IPS DF 19.7 (cell line): ENCODE measurements at regions not wholly inside any gene's neighbourhood (a gene's known extent, or its start where the extent isn't known, plus 50 kb on each side); places are given as distances from the start of the nearest gene placed in this dataset.

Experiments
- DNase-seq: peaks from one replicate; pipeline ENCODE4 v3.0.0-alpha.2; 2013; ENCODE audit warnings: low read depth, low spot score

DNA sequence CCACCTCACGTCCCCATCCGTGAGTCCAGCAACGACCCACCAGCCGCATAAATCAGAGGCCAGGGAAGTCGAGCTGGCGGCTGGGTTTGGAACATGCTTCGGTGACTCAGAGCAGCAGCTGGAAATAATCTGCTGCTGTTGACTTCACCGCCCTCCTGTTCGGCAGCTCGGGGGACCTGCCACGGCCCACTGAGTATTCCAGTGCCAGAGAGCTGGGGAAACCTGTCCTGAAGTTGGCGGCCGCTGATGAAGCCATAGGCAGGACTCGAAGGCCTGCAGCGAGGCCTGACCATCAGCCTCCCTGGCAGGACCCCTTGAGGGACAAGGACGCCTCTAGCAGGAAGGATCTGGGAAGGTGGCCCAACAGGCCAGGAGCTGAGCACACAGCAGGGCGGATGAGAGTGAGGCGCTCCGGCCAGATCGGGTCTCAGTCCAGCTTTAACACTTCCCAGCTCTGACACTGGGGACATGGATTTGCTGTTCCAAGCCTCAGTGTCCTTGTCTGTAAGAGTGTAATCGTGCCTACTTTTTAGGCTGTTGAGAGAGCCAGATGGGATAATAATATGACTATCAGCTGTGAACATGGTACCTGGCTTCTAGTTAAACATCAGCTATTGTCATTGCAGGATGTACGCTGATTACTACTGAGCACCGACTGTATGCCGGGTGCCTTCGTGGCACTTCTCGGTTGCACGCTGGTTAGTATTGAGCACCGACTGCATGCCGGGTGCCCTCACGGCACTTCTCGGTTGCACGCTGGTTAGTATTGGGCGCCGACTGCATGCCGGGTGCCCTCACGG, 50.4 kb upstream of the CIBAR2 start:
- DNase-seq = no peak

DNA sequence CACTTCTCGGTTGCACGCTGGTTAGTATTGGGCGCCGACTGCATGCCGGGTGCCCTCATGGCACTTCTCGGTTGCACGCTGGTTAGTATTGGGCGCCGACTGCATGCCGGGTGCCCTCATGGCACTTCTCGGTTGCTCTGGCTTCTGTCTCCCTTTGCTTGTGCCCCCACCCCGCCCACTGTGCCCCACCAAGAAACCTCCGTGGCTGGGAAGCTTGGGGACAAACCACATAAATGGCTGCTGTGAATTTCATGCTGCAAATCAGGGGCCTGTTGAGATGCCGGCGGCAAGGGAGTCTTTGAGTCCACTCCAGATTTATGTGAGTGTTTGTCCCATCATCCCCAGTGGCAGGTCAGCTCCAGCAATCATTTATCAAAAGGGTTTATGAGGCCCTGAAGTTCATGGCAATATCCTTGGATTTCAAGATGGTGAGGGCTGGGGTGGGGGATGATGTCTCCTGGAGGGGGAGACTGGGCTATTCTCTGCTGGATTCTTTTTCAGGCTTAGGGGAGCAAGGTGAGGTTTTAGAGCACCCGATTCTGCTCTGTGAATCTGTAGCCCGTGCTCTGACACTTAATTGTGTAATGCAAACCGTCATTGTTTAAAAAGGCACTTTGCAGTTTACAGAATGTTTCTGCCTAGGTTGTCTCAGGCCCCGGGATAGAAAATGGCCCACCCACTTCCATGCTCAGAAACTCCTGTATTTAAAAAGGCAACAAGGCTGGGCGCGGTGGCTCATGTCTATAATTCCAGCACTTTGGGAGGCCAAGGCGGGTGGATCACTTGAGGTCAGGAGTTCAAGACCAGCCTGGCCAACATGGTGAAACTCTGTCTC, 51.2 kb upstream of the CIBAR2 start:
- no peak for DNase-seq

DNA sequence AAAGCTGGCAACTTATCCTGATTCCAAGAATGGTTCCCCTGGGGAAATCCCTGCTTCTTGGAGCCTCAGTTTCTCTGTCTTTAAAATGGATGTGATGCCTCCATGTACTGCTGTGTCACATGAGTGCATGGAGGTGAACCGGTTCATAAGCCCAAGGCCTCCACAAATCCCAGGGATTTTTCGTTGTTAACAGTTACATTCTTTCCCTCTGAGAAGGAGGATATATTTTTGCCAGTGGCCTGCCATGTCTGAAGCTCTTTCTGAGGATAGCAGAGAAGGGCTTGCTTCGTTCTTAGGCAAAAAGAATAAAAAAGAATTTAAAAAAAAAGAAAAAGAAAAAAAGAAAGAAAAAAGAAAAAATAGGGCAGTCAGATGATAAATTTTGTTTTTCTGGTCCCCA, 52.2 kb upstream of the CIBAR2 start:
- no peak for DNase-seq

DNA sequence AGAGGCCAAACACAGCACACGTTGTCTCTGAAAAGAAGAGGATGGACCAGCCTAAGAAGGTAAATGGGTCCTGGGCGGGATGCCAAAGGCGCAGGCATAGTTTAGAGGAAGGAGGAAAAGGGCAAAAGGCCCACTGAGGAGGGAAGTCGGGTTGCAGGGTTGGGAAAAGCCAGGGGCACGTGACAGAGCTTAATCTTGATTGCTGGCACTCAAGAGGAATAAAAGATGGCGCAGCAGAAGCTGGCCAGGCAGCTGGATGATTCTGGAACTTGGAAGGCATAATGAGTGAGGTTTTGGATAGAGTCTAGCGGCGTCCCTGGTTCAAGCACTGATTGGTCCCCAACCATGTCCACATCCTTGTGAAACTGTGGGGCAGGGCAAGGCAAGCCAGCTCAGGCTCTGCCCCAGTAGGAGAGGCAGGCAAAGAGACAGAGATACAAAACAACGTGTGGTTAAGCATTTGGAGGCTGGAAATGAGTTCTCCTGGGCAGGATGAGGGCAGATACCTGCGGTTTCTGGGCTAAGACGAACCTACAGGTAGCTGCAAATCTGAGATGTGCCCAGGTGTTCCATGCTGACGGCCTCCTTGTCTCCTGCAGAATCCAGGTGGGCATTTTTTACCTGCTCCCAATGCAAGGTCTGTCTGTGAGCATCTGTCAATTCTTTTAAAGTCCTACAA, 52.7 kb upstream of the CIBAR2 start:
- no peak for DNase-seq

DNA sequence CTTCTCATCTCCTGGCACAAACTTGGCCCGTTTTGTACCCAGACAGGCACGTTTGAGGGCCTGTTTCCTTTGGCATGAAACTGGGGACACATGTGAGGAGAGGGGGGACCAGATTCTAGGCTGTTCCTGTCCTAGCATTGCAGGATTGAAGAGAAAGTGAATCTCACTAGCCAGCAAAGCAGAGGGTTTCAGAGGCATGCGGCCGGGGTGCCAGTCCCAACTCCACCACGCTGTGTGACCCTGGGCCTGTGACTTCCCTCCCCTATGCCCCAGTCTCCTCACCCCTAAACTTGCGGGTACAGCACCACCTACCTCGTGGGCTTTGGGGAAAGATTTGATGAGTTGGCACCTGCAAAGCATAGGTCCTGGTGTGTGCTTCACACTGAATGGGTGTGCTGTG, 53.5 kb upstream of the CIBAR2 start:
- DNase-seq = no peak

DNA sequence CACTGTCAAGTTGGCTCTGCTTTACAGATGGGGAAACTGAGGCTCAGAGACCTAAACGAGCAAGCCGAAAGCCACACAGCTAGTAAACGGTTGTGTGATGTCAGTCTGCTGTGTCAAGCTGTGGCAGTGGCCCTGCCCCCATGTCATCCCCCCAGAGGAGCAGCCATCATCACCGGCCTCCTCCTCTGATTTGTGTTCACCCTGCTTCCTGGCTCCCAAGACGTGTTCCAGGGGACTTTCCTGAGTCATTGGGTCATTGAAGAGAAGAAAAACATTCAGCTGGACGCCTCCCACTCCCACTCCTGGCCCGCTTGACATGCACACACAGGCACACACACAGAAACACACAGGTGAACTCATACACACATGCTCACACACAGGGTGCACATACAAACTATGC, 54.0 kb upstream of the CIBAR2 start:
- no peak for DNase-seq

DNA sequence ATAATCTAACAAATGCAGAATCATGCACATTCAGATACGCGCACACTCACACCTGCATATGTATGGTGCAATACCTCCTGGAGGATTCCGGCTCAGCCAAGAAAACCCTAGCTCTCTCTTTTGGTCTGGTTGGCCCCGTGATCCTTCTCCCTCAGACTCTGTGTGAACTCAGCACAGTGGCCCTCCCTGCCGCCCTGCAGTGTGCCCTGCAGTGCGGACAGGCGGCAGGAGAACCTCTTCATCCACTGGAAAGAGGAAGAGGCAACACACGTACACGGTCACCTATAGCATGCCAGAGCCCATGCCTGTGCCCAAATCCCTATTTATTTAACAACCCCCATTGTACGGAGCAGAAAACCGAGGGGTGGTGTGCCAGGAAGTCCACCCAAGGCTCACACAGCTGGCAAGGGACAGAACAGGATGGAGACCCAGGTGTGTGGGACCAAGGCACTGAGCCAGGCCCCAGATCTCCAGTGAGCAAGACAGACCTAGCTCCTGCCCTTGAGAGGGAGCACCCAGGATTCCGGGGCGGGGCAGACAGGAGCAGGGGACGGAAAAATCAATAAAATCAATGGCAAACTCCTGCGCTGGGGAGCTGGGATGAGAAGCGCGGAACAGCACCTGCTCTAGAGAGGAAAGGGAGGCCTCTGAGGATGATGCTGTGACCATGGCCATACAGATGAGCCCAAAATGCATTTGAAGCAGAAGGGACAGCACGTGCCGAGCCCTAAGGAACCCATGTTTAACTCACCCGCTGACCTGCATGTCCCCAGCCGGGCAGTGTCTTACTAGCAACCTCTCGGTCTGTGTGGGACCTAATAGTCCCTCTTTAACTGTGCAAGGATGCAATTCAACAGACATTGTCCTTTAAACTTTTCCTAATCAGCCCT, 54.7 kb upstream of the CIBAR2 start:
- no peak for DNase-seq

DNA sequence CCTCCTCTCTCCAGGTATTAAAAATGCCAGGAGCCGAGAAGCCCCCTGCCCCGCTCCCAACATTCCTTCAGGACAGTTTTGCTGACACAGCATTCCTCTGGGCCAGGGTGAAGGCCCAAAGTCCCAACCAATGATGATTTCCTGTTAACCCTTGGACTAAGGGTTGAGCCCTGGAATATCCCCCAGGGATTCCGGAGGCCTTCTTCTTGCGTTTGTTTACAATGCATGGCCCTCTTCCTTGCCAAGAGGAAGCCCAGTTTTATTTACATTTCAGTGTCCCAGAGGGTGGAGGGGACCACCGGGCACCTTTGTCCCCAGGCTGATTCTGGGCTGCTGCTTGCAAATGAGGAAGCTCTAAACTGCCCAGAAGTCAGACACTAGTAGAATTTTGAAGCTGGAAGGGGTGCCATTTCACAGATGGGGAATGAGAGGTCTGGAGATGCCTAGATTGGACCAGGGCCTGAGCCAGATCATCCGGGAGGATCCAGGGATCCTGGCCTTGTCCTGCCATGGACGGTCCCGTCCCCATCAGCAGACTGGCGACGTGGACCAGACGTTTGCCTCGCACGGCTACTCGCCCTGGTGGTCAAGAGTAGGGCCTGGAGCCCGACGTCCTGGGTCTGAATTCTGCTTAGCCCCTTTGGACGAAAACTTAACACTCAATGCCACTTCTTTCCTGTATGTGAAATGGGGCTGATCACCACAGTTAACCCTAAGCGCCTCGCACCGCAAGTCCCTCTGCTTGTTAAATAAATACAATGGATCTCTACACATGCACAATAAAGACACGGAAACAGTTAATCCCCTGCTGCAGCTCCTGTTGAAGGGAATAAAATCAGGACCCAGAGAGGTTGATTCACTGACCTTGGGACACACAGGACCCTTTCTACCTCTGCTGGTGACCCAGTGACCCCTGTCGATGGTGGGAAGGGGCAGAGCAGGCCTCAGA, 55.6 kb upstream of the CIBAR2 start:
- DNase-seq = no peak

DNA sequence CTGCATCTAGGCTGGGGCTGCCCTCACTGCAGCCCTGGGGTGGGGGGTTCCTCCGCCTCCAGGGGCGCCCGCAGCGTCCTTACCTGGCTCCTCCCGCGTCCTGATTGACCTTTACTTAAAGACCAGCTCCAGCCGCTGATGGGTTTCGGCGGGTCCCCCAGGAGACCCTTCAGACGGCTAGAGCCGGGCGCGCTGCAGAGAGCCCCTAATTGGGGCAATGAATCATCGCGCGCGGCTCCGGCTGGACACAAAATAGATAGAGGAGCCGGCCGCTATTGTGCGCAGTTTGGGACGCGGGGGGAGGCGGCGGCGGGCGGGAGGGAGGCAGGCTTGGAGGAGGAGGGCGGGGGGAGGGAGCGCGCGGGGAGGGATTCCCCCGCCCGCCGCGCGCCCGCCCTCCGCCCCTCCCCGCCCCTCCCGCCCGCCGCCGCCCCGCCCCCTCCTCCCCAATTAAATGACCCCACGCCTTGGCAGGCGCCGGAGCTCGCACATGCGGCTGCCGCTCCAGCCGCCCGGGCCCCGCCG, 56.5 kb upstream of the CIBAR2 start:
- no peak for DNase-seq

DNA sequence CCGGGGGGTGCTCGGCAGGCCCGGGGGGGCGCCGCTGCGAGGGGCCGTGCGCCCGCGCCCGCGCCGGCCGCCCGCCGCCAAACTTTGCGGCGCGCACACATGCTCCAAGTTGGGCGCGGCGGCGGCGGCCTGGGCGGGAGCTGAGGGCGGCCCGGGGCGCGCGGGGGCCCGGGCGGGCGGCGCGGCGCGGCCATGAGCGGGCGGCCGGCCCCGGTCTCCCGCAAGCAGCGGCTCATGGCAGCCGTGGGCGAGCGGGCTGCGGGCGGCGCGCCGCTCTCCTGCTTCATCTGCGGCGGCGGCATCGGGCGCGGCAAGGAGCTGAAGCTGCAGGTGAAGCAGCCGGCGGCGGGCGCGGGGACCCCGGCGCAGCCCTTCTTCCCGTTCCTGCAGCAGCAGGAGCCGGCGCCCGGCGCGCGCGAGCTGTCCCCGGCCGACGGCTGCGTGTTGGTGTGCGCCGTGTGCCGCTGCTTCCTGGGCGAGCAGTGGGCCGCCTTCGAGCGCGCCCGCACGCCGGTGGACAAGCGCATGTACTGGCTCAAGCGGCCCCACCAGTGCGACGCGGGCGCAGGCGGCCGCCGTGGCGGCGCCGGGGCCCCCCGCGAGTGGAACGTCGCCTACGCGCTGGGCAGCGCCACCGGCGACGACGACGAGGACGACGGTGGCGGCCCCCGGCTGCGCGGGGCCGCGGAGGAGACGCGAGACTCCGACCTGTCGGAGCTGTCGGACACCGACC, 57.2 kb upstream of the CIBAR2 start:
- no peak for DNase-seq

DNA sequence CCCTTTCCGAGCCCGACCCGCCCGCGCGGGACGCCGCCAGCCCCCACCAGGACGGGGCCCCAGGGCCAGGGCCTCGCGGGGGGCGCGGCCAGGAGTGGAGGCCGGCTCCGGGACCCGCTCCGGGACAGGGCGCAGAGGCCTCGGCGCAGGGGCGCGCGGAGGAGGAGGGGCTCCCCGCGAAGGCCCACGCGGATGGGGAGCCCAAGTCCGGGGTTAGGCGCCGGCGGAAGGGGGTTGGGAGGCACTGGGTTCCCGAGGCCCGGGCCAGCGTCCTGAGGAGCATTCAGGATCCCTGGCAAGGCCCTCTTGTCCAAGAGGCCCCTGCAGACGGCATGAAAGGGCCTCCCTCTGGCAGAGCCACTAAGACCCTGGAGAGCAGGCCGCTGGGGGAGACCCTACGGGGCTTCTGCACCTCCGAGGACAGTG, 57.8 kb upstream of the CIBAR2 start:
- DNase-seq = no peak

DNA sequence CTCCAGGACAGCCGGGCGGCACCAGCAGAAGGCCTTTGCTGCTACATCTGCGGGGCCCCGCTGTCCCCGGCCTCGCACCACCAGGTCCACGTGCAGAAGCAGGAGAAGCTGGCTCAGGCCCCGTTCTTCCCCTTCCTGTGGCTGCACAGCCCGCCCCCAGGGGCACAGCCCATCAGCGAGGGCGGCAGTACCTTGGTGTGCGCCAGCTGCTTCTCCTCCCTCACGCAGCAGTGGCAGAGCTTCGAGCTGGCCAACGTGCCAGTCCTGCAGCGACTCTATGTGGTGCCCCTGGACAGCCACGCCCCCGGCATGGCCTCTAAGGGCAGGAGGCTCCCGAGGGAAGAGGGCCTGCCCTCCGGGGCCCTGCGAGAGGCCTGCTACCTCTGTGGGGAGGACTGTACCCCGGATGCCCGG, 58.3 kb upstream of the CIBAR2 start:
- DNase-seq = no peak

DNA sequence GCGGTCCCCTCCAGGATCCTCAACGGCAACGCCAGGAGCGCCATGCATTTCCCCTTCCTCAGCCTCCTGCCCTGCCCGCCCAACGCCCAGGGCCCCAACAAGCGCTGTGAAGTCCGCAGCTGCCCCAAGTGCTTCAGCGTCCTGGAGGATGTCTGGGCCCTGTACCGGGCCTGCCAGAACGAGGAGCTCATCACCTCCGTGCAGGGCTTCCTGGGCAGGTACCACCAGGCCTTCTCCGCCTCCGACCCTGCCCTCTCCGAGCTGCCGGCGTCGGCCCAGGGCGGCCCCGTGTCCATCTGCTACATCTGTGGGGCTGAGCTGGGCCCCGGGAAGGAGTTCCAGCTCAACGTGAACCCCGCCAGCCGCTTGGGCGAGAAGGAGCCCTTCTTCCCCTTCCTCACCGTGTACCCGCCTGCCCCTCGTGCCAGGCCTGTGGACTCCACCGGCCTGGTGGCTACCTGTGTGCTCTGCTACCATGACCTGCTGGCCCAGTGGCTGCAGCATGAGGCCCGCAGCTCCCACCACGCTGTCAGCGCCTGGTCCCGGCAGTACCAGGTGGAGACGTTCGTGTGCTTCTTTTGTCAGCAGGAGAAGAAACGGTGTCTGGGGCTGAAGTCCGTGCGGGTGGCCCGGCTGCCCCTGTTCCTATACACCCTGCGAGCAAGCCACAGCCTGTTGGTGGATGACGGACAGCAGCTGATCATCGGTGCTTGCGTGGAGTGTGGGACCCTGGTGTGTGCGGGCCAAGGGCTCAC, 58.9 kb upstream of the CIBAR2 start:
- no peak for DNase-seq

DNA sequence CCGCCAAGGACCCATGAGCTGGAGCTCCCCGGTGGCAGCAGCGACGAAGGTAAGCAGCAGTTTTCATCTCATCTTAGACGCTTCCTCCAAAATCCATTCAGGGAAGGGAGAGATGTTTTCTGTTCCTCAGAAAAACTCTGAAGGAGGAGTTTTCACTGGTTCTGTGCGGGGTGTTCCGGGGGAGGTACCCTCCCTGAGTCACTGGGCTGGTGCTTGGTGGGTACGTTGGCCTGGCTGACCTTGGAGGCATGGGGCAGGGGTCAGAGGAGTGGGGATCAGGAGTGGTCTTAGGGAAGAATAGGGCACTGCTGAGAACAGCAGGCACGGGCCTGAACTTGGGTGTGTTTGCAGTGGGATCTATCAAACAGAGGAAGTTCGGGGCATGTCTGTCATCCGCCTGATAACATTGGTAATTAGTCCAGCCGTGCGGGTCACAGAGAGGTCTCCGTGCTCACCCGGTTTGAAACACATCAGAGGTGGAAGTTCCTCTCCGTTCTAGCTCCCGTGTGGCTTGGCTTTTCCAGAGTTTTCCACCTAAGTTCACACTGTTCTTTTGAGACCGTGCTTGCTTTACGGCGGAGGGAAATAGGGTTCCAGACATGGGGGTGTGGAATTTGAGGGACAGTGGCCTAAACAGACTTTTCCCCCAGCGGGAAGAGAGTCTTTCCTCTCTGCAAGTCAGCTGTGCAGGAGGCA, 59.6 kb upstream of the CIBAR2 start:
- DNase-seq = no peak

DNA sequence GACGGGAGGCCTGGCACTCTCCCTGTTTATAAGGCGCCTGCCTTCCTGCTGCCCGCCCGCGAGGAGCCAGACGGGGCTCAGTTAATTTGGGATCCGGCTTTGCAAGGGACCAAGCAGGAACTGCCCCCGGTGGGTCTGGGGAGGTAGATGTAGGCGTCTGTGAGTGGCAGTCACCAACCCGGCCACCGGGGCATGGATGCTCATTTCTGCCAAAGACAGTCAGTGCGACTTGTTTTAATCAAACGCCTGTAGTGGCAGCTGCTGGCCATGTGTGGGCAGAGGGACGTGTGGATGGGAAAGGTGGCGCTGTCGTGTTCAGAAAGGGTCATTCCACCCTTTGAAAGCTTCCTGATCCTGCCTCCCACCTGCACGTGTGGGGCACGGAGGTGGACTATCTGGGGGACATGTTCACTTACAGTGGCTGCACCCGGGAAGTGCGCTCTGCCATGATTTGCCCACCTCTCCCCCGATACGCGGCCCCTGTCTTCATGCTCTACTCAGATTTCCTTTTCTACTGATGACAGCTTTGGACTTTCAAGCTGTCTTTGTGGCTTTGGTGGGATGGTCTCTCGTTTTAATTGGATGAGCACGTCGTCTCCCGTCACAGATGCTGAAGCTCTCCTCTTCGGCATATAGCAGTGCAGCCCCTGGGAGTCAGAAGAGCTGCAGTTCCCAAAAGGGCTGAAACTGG, 60.3 kb upstream of the CIBAR2 start:
- DNase-seq = no peak

DNA sequence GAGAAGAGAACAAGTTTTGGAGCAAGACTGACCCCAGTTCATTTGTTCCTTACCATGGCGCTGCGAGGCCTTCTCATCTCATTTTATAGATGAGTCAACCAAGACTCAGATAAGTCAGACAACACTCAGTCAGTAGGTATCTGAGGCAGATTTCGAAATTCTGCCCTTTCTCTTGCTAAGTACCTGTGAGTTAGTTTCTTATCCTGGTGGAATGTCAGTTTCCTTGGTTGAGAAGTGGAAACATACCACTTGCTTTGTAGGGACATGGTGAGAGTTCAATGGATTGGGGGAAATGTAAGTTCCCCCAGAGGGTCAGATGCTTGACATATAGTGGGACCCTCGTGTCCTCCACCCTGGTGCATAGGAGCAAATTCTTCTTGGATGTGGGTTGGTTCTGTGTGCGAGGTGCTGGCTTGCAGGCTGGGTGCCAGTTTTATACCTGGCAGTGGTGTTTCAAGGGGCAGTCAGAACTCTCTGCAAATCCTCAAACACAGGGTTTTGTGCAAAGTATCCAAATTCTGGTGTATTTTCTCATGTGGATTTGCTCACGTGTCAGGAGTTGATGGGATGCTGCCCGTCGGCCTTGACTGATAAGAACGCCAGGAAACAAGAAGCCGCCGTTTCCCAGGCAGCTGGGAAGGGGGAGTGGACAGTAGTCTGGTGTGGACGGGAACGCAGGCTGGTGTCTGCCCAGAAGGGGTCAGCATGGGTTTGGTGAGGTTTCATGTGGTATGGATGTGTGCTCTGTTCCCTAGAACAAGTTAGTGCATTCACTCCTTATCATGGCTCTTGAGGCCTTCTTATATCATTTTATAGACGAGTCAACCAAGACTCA, 61.1 kb upstream of the CIBAR2 start:
- no peak for DNase-seq
